ENCODE measurements at regions not wholly inside any gene's neighbourhood (a gene's known extent, or its start where the extent isn't known, plus 50 kb on each side); places are given as distances from the start of the nearest gene placed in this dataset.
"Not testable (repeated sequence)": the region's sequence is repeated elsewhere in the genome, so short reads cannot be mapped to it uniquely, and the experiment has no call there.

DNA sequence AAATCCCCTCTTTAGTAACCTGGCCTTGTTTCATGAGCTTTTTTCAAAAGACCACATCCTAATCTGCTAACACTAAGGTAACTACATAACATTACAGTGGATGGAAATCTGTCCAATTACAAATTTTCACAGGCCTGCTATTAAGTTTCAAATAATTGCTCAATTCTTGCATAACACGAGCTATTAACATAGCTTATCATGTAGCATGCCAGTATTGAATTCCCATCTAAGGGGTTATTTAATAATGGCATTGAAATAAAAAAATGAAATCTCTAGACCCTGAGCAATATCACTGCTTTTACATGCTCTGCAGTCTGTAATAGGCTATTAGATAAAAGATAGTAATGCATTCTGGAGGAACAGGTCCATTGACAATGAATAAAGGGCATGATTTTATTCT, 748.3 kb upstream of the NECTIN3 start:
- DNase-seq (ENCODE audit: low read depth in 3 of 3) = no peak

DNA sequence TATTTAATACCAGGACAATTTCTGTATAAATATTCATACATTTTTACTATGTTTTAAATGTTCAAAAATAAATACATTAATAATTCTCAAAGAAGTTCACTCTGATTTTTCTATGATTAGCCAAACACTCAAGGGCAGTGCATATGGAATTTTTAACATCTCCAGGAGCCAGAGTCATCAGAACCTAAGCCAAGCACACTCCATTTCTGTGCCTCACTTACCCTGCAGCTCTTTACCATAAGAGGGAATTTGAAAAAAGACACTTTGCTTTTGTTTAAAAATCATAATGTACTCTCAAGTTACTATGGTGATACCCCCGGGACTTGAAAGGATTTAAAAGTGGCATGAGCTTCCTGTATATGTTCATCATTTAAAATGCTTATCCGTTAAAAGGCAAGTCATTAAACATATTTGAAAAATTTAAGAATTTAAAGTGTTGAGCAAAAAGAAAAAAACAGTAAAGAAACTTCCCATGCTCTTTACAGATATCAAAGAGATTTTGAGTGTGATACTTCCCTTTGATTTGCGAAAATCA, 747.4 kb upstream of the NECTIN3 start:
- DNase-seq (ENCODE audit: low read depth in 3 of 3) = no peak

DNA sequence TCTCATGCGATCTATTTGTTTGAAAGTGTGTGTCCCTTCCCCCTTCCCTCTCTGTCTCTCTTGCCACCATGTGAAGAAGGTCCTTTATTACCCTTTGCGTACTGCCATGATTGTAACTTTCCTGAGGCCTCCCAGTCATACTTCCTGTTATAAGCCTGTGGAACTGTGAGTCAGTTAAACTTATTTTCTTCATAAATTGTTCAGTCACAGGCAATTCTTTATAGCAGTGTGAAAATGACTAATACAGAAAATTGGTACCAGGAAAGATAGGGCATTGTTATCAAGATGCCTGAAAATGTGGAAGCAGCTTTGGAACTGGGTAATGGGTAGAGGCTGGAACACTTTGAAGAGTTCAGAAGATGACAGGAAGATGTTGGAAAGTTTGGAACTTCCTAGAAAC, 743.7 kb upstream of the NECTIN3 start:
- no peak for DNase-seq (ENCODE audit: low read depth in 3 of 3)

DNA sequence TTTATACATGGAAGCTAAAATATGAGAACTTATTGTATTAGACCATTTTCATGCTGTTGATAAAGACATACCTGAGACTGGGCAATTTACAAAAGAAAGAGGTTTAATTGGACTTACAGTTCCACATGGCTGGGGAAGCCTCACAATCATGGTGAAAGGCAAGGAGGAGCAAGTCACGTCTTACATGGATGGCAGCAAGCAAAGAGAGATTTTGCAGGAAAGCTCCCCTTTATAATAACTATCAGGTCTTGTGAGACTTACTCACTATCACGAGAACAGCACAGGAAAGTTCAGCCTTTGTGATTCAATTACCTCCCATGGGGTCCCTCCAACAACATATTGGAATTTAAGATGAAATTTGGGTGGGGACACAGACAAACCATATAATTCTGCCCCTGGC, 740.1 kb upstream of the NECTIN3 start:
- not testable (repeated sequence) for DNase-seq (ENCODE audit: low read depth in 3 of 3)

DNA sequence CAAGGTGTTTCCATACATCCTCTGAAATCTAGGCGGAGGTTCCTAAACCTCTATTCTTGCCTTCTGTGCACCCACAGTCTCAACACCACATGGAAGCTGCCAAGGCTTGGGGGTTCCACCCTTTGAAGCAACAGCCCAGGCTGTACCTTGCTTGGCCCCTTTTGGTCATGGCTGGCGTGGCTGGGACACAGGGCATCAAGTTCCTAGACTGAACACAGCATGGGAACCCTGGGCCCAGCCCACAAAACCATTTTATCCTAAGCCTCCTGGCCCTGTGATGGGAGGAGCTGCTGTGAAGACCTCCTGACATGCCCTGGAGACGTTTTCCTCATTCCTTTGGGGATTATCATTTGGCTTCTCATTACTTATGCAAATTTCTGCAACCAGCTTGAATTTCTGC, 739.0 kb upstream of the NECTIN3 start:
- DNase-seq (ENCODE audit: low read depth in 3 of 3) = no peak

DNA sequence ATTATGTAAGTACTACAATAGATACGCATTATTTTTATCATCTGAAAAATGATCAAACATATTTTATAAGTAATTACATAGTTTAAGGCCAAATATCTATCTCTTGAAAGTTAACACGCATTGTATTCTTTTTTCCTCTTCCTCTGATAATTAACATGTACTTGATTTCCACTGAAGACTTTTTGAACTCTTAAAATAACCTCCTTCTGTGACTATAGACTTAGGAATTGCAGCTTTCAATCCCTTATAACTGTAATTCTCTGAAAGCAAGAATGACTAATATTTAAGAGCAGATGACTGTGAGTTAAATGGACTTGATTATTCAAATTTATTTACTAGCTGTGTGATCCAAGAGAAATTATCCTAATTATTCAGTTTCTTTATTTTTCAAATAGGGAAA, 730.6 kb upstream of the NECTIN3 start:
- no peak for DNase-seq (ENCODE audit: low read depth in 3 of 3)

DNA sequence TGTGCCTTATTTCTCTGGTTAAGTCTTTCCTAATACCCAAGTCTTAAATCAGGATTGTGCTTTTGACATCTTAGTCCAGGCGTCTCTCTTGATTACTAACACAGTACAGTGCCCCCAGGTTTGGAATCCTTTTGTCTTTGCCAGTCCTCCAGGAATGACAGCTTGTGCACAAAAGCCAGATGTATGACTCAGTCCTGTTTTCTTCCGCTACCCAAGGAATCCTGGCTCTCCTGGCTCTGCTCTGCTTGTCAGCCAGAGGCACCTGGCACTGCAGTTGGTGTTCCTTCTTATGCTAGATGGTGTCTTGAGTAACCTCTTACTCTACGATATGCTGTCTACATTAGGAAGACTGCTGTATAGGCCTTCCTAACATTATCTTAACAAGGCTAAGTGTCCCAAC, 728.2 kb upstream of the NECTIN3 start:
- DNase-seq (ENCODE audit: low read depth in 3 of 3) = no peak

DNA sequence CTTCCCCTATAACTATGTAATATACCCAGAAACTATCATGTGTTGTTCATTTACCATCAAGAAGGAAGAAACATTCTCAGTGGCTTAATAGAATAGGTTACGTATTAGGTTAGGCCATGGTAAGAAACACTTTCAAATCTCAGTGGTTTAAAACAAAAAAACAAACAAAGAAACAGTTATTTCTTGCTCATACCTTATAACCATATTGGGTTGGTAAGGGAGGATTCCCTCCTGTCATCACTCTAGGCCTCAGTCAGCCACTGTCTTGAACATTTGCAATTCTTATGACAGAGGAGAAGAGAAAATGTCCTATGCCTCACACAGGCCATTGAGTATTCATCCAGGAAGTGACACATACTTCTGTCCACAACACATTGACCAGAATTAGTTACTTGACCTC, 727.7 kb upstream of the NECTIN3 start:
- no peak for DNase-seq (ENCODE audit: low read depth in 3 of 3)

DNA sequence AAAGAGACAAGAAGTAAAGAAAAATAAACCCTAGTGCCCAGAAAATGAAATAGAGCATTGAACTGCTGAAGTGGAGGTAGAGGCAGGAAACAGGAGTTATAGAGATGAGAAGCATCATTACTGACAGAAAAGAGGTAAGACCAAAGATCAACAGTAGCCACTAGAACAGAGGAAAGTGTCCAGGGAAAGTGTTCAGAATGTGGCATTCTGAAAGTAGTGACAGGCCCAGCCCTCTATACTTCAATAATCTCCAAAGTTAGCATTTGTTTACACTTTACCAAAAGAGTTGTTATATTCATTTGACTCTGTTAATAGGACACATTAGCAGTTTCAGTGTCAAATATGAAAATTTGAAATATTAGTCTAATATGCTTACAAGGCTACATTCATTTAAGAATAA, 727.1 kb upstream of the NECTIN3 start:
- no peak for DNase-seq (ENCODE audit: low read depth in 3 of 3)

DNA sequence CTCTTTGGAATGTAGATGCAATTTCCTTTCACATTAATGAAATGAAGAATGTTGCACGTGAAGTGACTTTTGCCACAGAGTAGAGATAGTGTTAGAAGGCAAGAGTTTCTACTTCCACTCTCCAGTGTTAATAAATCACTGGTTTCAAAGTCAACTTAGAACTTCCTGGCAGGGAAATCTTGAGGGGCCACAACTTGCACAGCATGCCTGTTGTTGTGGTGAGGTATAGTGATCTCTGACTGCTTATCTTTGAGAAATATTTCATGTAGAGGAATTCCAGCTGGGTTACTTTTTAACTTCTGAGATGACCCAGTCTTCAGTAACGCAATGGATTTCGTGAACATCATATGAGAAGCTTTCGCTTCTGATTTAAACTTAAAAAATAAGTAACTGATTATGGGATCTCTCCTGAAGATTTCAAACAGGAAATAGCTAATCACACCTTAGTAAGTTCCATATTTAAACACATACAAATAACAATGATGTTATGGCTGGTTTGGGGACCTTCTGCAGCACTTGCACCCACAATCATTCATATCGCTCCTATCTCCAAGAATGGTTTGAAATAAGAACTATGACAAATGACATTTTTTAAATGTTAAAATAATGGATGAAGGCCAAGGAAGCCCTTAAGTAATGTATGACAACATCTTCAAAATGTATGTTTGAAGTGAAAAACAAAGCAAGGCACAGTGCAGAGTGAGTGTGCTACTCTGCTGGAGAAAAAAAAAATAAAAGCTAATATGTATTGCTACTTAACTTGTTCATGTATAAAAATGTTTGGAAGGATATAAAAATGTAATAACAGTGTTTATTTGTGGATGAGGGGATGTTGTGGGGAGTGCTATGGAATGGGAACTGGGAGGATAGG, 726.5 kb upstream of the NECTIN3 start:
- DNase-seq (ENCODE audit: low read depth in 3 of 3) = no peak

DNA sequence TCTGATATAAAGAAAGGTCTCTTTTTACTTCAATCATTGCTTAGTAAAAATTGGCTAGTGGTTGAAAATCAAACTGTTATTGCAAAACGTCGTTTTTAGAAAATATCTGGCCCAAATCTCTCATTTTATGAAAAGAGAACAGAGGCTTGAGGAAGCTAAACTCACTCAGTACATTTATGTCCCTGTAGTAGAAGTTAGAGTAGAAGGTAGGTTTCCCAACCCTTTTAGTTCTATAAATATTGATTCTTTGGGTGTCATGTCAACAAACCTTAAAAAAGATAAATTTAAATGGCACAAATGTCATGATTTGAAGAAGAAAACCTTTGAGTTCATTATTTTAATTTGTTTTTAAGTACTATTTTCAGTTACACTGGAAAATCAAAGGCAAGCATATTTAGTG, 722.3 kb upstream of the NECTIN3 start:
- DNase-seq (ENCODE audit: low read depth in 3 of 3) = no peak

DNA sequence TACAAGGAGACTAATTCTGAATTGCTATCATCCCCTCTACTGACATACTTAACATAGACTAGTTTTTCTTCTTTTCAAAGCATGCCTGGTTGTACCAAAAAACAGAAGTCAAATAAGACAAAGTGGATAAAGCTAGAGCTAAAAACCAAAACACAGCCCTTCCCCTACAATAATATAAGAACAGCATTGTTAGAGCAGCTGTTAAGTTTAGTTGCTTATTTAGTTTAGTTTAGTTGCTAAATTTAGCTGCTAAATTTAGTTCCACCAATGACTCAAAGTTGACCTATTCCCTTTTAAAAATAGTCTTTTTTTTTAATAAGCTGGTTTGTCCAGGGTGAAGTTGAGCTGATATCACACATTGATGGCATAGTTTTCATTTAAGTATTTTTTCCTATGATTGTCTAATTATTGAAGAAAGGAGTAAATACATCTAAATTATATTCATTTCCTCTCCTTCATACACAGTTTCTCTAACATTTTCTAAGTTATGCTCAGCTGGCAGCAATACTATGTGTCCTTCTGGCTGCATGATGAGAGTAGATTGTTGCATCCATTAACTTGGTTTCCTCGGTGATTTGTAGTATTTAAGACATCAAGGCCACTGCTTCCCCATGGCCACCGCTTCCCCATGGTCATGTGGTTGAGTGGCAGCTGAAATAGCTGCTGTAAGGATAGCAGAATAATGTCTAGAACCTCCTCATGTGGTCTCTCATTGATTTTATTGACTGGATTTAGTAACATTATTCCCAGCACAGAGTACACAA, 718.6 kb upstream of the NECTIN3 start:
- no peak for DNase-seq (ENCODE audit: low read depth in 3 of 3)

DNA sequence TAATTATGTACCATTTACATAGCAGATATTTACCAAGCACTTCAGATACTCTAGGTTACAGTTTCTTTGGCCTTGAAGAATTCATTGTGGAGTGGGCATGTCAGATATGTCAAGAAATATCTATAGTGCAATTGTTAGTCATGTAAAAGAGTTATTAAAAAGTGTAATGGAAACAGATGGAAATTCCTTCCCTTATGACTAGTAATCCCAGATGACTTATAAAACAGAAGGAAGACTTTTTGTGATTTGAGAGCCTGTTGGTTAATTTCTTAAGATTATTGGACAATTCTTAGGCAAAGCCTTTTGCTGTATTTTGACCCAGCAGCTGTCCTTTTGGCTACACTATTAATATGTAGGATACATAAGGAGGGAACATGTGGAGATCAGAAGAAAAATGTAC, 708.9 kb upstream of the NECTIN3 start:
- no peak for DNase-seq (ENCODE audit: low read depth in 3 of 3)

DNA sequence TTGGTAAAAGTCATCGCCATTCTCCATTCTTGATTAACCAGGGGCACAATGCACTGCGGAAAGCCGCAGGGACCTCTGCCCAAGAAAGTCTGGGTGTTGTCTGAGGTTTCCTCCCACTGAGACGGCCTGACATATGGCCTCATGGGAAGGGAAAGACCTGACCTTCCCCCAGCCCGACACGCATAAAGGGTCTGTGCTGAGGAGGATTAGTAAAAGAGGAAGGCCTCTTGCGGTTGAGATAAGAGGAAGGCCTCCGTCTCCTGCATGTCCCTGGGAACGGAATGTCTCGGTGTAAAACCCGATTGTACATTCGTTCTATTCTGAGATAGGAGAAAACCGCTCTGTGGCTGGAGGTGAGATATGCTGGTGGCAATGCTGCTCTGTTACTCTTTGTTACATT, 704.3 kb upstream of the NECTIN3 start:
- DNase-seq (ENCODE audit: low read depth in 3 of 3) = not testable (repeated sequence)

DNA sequence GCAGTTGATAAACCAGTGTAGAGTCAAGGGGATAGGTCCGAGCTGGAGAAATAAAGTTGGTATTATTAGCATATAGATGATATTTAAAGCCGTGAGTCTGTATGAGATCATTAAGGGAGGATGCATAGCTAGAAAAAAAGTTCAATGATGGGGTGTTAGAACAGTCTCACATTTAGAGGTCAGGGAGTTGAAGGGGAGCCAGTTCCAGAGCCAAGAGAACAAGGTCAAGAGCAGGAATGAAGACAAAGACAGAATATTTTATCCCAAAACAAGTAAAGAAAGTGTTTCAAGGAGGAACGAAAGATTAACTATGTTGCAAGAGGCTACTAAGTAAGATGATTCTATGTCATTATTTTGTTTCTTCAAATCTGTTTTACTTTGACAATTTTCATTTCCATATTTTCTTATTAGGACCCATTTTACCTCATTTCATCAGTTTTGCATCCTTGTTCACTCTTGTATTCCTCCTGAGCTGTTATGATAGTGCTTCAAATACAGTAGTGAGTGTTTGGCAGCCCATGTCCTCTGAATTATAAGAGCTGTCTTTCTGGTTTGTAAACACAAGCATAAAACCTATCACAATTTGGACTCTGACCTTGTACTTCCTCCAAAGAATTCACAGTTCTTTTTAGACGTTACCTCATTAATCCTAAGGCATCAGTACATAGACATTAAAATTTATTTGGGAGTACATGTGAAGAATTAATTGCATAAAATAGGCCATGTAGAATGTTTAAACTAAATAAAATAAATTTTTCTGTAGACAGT, 695.7 kb upstream of the NECTIN3 start:
- no peak for DNase-seq (ENCODE audit: low read depth in 3 of 3)

DNA sequence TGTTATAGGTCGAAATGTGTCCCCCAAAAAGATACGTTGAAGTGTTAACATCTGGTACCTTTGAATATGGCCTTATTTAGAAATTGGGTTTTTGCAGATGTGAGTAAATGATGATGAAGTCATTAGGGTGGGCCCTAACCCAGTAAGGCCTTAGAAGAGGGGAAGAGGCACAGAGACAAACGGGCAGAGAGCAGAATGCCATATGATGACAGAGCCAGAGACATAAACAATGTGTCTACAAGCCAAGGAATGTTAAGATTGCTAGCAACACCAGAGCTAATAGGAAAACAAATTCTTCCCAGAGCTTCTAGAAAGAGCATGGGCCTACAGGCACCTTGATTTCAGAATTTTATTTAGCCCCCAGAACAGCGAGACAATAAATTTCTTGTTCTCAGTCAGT, 693.1 kb upstream of the NECTIN3 start:
- DNase-seq (ENCODE audit: low read depth in 3 of 3) = no peak

DNA sequence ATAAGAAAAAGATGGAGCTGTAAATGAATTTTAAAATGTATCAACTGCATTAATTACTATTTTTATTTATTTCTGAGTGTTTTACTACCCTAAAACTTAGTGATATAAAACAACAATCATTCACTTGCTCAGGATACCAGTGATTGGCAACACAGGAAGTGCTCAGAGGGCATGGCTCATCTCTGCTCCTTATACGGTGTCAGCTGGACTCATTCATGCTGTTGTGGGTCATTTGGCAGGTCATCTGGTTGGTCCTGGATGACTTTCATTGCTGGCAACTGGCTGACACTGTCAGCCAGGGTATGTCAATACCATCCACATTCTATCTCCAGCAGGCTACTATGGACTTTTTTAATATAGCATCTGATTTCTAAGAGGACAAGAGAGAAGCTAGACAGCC, 689.6 kb upstream of the NECTIN3 start:
- no peak for DNase-seq (ENCODE audit: low read depth in 3 of 3)

DNA sequence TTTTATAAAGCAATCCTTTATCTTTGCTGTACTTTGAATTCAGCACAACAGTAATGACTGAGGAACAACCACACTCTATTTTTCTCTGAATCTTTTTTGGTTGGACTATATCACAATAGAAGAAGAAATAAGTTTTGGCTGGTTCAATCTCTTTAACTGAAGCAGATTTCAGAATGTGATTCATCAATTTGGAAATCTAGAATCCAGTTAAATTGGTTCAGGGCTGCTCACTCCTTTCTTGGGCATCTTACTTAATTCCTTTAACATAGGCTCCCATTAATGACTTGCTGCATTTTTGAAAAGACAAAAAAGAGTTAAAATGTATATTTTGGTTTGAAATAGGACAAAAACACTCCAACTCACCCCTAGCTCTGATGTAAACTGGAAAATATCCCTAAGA, 688.3 kb upstream of the NECTIN3 start:
- no peak for DNase-seq (ENCODE audit: low read depth in 3 of 3)

DNA sequence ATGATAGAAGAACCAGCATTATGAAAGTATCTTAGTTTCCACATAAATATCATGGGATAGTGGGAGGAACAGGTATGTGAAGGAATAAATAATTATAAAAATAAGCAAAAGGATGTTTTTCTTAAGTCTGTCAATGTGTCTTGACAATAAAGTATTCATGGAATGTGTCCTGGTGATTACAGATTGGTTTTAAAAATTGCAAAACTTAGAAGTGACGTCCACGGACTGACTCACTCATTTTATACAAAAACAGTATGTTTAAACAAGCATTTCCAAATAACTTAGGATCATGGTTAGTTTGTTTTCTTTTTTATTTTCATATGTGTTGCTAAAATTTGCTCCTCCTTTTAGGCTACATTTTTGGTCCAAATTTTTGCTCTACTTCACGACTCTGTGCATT, 687.0 kb upstream of the NECTIN3 start:
- DNase-seq (ENCODE audit: low read depth in 3 of 3) = no peak

DNA sequence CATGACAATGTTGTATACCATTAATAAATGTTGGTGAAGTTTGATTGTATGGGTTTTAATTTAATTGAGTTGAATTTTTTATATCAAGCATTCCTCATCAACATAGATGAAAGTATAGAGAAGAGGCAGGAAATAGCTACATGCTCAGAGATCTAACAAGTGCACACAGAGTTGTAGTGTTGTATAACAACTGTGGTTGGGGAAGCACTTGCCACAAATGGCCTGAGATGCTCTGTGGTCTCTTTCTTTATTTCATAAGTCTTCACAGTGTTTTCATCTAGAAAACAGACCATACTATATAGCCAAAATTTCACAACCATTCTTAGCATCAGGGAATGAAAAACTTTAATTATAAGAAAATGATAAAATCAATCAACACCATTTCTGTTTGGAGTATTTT, 682.6 kb upstream of the NECTIN3 start:
- no peak for DNase-seq (ENCODE audit: low read depth in 3 of 3)

DNA sequence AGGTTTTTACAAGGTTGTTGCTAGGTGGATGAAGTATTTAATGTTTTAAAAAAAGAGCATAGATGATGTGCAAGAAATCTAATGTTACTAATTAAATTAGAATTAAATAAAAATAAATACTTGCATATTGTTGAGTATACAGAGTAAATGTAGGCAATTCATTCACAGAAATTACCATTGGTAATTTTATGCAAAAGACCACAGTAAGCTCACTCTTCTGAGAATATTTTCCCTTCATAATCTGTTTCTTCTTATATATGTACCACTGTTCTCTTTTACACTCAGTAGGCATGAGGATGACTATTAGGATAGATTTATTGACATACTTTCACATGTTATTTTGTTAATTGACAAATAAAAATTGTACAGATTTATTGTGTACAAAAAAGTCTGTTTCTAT, 681.2 kb upstream of the NECTIN3 start:
- no peak for DNase-seq (ENCODE audit: low read depth in 3 of 3)

DNA sequence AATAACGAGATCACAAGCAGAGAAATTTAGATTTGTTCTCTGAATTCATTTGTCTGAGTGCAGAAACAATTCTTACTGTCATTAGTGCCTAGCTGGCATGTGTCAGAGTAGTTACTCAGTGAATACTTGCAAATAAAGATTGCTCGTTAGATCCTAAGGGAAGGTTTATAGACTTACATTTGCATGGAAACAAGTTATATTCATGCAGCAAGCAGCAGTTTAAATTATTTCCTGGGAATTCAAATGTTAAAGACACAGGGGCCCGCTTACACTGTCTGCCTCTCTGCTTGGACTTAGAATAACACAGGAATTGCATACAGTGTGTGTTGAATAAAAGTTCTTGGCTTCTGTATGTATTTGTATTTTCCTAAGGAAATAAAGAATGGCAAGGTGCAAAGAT, 680.6 kb upstream of the NECTIN3 start:
- DNase-seq (ENCODE audit: low read depth in 3 of 3) = no peak
